ENCODE measurements at regions not wholly inside any gene's neighbourhood (a gene's known extent, or its start where the extent isn't known, plus 50 kb on each side); places are given as distances from the start of the nearest gene placed in this dataset.

GRCh38 chr2:205869439-205869838 lies 187.1 kb downstream of the NRP2 start:
- intact Hi-C loops (cut with DNase I): no loop called here
- ATAC-seq: no peak
- no peak for TF ChIP-seq CTCF (IDR thresholded peaks at IDR 0.05)
- Histone ChIP-seq H3K36me3 (no peaks in the 10 kb centered on the region), H3K27me3 (ENCODE audit: low read depth) (no peaks in the 10 kb centered on the region), H3K9me3 (no peaks in the 10 kb centered on the region), H3K4me1 (no peaks in the 10 kb centered on the region), H3K27ac (no peak overlapping the region), H3K4me3 (no peak overlapping the region)
- no peak for DNase-seq

GRCh38 chr2:205868773-205869333 lies 186.6 kb downstream of the NRP2 start:
- intact Hi-C loops (cut with DNase I): no loop called here
- ATAC-seq: peak; percentile 31 to 83

GRCh38 chr2:205868053-205868452 lies 185.8 kb downstream of the NRP2 start:
- DNase-seq (no peak), ATAC-seq (no peak)
- Histone ChIP-seq H3K36me3 (no peaks in the 10 kb centered on the region), H3K27ac (no peak overlapping the region), H3K9me3 (no peaks in the 10 kb centered on the region), H3K4me3 (no peak overlapping the region), H3K27me3 (ENCODE audit: low read depth) (no peaks in the 10 kb centered on the region), H3K4me1 (no peaks in the 10 kb centered on the region)
- no peak for TF ChIP-seq CTCF (IDR thresholded peaks at IDR 0.05)
- intact Hi-C loops (cut with DNase I): no loop called here

More at GRCh38 chr2:205868773-205869333, 186.6 kb downstream of the NRP2 start:
- Histone ChIP-seq H3K27me3 (ENCODE audit: low read depth) (no peaks in the 10 kb centered on the region), H3K4me1 (no peaks in the 10 kb centered on the region), H3K27ac (no peak overlapping the region), H3K36me3 (no peaks in the 10 kb centered on the region), H3K9me3 (no peaks in the 10 kb centered on the region), H3K4me3 (no peak overlapping the region)
- no peak for DNase-seq
- TF ChIP-seq CTCF (IDR thresholded peaks at IDR 0.05): no peak

- TF ChIP-seq CTCF (IDR thresholded peaks at IDR 0.05): no peak
- no peaks in the 10 kb centered on the region for H3K4me1 ChIP-seq
- H3K36me3 ChIP-seq: no peaks in the 10 kb centered on the region
- no peak overlapping the region for H3K27ac ChIP-seq
- DNase-seq (no peak), ATAC-seq (no peak)
- no peaks in the 10 kb centered on the region for H3K9me3 ChIP-seq
- intact Hi-C loops (cut with DNase I): no loop called here
- H3K27me3 ChIP-seq (ENCODE audit: low read depth): no peaks in the 10 kb centered on the region
- no peak overlapping the region for H3K4me3 ChIP-seq
Observed at GRCh38 chr2:205867371-205867770, 185.1 kb downstream of the NRP2 start.

GRCh38 chr2:205865905-205866441 lies 183.7 kb downstream of the NRP2 start:
- peak in 1 of 2 donors; percentile 33 for ATAC-seq
- Histone ChIP-seq H3K36me3 (no peaks in the 10 kb centered on the region), H3K27ac (no peak overlapping the region), H3K4me1 (no peaks in the 10 kb centered on the region), H3K9me3 (no peaks in the 10 kb centered on the region), H3K4me3 (no peak overlapping the region), H3K27me3 (ENCODE audit: low read depth) (no peaks in the 10 kb centered on the region)
- TF ChIP-seq CTCF (IDR thresholded peaks at IDR 0.05): no peak
- DNase-seq: no peak
- intact Hi-C loops (cut with DNase I): no loop called here

All from lower lobe of right lung (tissue), 2 donors.